HL-60 (cell line): ENCODE measurements at regions not wholly inside any gene's neighbourhood (a gene's known extent, or its start where the extent isn't known, plus 50 kb on each side); places are given as distances from the start of the nearest gene placed in this dataset.

Source experiments
- POLR2AphosphoS5 ChIP-seq: IDR thresholded peaks from 2 replicates; pipeline ENCODE4 v1.6.1; 2012; ENCODE audit warnings: low read depth
- TF ChIP-seq, protein P1 (sequence below): IDR thresholded peaks from one replicate; pipeline ENCODE4 v1.5.1; 2011; ENCODE audit warnings: low read length, control low read depth, inconsistent platforms; ENCODE audit not compliant: insufficient read depth
- TF ChIP-seq, protein P2 (sequence below): IDR thresholded peaks from 2 replicates; pipeline ENCODE4 v1.6.1; 2012; ENCODE audit warnings: low read depth; ENCODE audit not compliant: insufficient replicate concordance

- TF ChIP-seq, protein P1, sequence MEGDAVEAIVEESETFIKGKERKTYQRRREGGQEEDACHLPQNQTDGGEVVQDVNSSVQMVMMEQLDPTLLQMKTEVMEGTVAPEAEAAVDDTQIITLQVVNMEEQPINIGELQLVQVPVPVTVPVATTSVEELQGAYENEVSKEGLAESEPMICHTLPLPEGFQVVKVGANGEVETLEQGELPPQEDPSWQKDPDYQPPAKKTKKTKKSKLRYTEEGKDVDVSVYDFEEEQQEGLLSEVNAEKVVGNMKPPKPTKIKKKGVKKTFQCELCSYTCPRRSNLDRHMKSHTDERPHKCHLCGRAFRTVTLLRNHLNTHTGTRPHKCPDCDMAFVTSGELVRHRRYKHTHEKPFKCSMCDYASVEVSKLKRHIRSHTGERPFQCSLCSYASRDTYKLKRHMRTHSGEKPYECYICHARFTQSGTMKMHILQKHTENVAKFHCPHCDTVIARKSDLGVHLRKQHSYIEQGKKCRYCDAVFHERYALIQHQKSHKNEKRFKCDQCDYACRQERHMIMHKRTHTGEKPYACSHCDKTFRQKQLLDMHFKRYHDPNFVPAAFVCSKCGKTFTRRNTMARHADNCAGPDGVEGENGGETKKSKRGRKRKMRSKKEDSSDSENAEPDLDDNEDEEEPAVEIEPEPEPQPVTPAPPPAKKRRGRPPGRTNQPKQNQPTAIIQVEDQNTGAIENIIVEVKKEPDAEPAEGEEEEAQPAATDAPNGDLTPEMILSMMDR = no peak
- TF ChIP-seq, protein P2, sequence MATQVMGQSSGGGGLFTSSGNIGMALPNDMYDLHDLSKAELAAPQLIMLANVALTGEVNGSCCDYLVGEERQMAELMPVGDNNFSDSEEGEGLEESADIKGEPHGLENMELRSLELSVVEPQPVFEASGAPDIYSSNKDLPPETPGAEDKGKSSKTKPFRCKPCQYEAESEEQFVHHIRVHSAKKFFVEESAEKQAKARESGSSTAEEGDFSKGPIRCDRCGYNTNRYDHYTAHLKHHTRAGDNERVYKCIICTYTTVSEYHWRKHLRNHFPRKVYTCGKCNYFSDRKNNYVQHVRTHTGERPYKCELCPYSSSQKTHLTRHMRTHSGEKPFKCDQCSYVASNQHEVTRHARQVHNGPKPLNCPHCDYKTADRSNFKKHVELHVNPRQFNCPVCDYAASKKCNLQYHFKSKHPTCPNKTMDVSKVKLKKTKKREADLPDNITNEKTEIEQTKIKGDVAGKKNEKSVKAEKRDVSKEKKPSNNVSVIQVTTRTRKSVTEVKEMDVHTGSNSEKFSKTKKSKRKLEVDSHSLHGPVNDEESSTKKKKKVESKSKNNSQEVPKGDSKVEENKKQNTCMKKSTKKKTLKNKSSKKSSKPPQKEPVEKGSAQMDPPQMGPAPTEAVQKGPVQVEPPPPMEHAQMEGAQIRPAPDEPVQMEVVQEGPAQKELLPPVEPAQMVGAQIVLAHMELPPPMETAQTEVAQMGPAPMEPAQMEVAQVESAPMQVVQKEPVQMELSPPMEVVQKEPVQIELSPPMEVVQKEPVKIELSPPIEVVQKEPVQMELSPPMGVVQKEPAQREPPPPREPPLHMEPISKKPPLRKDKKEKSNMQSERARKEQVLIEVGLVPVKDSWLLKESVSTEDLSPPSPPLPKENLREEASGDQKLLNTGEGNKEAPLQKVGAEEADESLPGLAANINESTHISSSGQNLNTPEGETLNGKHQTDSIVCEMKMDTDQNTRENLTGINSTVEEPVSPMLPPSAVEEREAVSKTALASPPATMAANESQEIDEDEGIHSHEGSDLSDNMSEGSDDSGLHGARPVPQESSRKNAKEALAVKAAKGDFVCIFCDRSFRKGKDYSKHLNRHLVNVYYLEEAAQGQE = no peak
- TF ChIP-seq POLR2AphosphoS5 = no peak
Observed at GRCh38 chr14:34098985-34099349, 148.1 kb upstream of the EGLN3 start.
